ENCODE measurements at regions not wholly inside any gene's neighbourhood (a gene's known extent, or its start where the extent isn't known, plus 50 kb on each side); places are given as distances from the start of the nearest gene placed in this dataset.

GRCh38 chr14:44135972-44136371 is 371.1 kb downstream of the FSCB start:
- no peak for DNase-seq

DNA sequence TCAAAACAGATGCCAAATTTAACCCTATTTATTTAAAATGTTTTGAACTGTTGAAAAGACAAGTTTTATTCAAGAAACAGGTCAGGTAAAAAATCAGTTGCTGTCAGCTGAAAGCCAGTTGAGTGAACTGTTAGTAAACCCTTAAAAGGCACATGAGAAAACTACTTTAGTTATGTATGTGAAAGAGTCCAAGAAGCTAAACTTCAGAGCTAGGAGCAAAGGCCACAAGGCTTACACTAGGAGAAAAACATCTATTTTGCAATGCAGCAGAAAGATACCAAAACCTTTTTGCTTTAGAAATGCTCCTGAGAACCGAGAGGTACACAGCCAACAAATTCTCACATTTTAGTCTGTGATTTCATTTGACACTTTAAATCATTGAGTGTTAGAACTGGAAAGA is 375.2 kb downstream of the FSCB start:
- DNase-seq, result no peak

DNA sequence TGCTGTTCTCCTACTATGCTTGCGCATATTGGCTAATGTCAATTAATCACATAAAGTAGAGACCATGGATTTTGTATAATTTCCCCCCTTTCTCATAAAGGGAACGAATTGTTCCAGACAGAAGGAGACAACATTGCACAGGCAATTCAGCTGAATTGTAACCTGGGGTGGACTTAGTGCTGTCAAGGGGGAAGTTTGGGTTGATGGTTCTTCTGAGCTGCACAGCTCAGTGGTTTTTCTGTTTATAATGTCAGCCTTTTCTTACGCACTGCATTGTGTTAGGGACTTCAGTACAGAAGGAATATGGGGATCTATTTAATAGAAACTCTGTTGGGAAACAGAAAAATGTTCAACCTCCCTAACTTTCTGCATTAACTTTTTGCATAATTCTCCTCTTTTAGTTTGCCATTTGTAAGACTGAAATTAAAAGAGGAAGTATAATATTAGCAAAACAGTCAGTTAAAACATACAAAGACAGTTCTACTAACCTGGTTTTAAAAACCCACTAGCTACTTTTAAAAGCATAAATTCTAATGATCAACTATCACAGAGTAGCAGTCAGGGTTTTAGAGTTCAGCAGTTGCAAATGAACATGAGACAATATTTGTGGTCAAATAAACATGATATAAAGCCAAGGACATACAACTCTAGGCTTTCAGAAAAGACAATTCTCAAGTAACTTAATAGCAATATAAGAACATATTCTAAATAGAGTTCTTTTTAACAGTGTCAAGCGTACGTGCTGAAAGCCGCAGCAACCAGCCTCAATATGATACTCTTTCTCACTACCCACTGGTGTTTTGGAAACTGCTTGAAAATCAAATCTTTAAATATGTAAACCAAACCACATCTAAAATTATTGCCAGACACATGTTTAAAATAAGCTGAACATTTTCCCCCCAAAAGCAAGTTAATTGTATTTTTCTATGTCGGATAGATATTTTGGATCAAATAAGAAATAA is 393.0 kb downstream of the FSCB start:
- no peak for DNase-seq

DNA sequence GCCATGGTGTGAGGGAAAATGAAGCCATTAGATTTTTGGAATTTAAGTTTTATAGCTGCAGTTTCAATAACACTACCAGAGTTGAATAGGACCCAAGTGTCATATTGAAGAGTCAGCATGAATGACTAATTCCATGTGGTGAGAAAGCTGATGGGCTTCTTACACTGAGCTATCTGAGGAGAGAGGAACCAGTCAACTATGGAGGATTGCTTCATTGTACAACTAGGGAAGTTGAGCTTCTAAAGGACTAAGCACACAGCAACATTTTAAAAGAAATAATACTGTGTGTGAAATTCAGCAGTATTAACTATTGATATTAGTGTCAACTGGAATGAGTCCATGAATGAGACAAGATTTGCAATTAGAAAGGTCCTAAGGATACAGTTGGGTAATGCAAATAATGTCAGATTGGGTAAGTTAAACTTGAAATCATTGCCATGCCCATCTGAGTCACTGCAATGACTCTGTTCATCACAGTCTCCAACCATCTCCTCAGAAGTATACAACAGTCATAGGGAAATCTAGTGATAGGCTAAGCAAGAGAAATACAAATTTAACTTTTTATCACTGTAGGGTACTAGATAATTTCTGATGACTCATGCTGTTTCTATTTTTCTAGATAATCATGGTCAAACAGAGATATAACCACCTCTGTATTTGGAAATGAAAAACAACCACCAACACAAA is 394.2 kb downstream of the FSCB start:
- DNase-seq, result no peak

GRCh38 chr14:44109036-44109435 is 398.0 kb downstream of the FSCB start:
- DNase-seq, result no peak

DNA sequence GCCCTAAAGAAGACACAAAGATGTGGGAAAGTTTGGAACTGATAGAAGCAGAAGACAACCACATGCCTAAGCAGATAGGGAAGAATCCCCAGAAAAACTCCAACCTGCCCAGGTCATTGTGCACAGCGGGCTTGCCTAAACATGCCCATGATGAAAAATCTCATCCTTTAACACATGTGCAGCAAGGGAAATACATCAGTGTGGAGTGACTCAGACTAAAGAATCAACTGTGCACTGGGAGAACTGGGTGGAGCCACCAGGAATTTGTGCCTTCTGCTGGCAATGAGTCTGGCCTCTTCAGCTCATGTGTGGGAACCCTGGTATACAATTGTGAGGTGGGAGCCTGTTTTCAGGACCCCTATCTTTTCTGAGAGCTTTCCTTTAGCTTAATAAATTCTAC is 398.5 kb downstream of the FSCB start:
- DNase-seq, result no peak

- DNase-seq, result no peak
Measured at GRCh38 chr14:44107156-44107555, 399.9 kb downstream of the FSCB start.

GRCh38 chr14:44099743-44100488 is 407.2 kb downstream of the FSCB start:
- no peak for DNase-seq

DNA sequence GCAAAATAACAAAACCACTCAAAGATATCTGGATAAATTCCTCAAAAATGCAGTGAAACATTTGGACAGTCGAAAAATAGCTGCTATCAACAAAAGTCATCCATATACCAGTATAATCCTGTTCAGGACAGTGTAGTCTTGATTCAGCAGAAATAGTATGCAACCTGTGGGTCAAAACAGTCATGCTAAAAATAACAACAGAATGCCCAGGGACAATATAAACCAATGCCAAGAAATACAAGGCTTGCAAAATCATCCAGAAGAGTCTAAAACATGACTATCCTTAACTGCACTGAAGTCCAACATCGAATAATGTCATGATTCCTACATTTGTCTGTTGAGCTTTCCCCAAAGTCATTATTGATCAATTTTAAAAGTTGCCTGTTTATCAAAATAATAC is 425.9 kb downstream of the FSCB start:
- no peak for DNase-seq

DNA sequence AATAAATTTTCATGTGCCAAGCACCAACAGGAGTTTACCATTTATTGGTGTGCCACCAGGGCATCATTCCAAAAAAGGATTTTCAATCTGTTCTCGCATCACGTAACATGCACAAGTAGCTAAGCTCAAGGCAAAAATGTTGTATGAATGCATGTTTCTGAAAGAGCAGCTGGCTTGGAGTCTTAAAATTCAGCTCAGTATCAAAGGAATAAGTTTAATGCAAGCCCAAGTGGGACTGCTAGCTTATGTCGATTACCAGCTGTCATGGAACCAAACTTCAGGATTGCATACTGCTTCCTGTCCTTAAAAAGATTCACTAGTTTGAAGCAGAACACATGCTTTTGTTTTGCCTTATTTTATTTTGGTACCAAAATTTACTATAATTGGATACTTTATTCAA is 437.0 kb downstream of the FSCB start:
- DNase-seq, result no peak

GRCh38 chr14:44053422-44053821 is 453.7 kb downstream of the FSCB start:
- DNase-seq, result no peak

GRCh38 chr14:44041700-44042099 is 465.4 kb downstream of the FSCB start:
- no peak for DNase-seq

GRCh38 chr14:44040561-44040960 is 466.5 kb downstream of the FSCB start:
- no peak for DNase-seq

- DNase-seq, result no peak
Measured at GRCh38 chr14:44036248-44036647, 470.8 kb downstream of the FSCB start.

- no peak for DNase-seq
Measured at GRCh38 chr14:44035707-44036106, 471.4 kb downstream of the FSCB start.

GRCh38 chr14:44030831-44031383 is 476.2 kb downstream of the FSCB start:
- no peak for DNase-seq

DNA sequence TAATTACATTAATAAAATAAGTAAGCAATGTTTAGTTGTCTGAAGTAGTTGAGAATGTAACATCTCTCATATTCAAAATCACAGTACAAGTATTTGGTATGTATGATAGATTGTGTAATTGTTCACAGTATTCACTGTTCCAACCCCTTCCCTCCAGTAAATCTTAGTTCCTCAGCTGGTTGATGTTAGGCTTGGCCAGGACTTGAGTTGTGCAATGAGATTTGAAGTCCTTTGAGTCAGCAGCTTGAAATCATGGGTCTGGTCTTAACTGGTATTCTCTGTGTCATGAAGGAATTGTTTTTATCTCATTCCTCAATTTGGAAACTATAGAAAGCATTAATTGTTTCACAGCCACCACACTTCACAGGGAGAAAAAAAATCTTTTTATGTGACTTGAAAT is 477.1 kb downstream of the FSCB start:
- no peak for DNase-seq

DNA sequence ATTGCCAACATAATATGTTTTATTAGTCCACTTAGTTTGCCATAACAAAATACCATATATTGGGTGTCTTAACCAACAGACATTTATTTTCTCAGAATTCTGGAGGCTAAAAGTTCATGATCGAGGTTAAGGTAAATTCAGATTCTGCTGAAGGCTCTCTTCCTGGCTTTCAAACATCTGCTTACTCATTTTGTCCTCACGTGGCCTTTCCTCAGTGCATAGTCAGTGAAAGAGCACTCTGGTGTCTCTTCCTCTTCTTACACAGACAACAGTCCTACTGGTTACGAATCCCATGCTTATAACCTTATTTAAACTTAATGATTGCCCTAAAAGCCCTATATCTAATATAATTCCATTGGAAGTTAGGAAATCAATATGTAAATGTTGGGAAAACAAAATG is 479.7 kb downstream of the FSCB start:
- DNase-seq, result no peak

DNA sequence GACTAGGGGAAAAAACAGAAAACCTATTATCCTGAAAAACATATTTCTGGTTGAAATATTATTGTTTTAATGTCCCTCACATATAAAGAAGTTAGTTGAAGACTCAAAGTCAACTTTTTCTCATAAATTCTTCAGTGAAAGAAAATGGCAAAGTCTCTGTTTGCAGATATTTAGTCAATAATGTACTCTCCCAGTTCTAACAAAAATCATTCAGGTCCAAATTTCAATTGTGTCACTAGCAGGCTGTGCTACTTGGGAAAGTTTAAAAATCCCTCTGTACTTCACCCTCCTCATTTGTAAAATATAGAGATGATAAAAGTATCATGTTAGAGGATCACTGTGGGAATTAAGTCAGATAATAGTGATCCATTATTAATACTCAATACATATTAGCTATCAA is 496.5 kb downstream of the FSCB start:
- no peak for DNase-seq

- no peak for DNase-seq
Measured at GRCh38 chr14:44010071-44010470, 497.0 kb downstream of the FSCB start.

DNA sequence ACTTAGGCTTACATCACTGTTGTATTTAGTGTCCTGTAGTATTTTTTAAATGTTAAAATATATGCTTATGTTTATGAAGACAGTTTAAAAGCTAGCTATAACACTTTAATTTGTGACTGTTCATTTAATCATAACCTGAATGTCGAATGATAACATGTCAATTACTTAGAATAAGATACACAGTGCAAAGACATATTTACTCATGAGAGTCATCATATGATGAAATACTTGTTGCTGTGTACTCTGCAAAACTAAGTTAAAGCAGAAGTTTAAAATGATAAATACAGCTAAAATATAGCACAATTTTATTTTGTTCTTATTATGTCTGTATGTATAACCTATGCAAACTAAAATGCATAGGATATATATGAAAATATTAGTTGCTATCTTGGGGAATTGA is 497.4 kb downstream of the FSCB start:
- DNase-seq, result no peak

DNA sequence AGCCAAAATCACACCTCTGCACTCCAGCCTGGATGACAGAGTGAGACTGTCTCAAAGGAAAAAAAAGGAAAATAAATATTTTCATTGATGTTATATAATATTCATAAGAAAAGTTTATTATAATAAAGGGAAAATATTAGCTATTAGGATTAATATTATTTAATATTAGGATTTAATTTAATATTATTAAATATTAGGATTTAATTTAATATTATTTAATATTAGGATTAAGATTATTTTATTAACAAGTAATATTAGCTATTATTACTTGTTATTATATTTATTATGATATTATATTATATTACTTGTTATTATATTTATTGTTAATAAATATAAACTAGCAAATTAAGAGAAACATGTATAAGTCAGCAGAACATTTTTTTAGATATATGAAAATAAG is 518.1 kb downstream of the FSCB start:
- DNase-seq, result no peak

- no peak for DNase-seq
Measured at GRCh38 chr14:43983721-43984120, 523.4 kb downstream of the FSCB start.
